SK-N-SH treated with all-trans-retinoic acid at 6 μM for 48 hours (cell line): ENCODE measurements at regions not wholly inside any gene's neighbourhood (a gene's known extent, or its start where the extent isn't known, plus 50 kb on each side); places are given as distances from the start of the nearest gene placed in this dataset.
A peak's percentile ranks its signal among the peaks of the same experiment; 100 is the strongest.

Experiments used
- ATAC-seq: fragments of 200-7000 bp; cut with Tn5 transposase; 3 replicates; pipeline ENCODE4 v1.9.1; 2020; ENCODE audit warnings: mild to moderate bottlenecking, moderate library complexity
- ARNTL ChIP-seq: fragments of 450-650 bp; formaldehyde crosslinking; IDR thresholded peaks from 2 replicates; pipeline ENCODE4 v1.5.0; 2020; ENCODE audit warnings: low read depth, mild to moderate bottlenecking, moderate library complexity, borderline replicate concordance
- BACH2 ChIP-seq: fragments of 250-450 bp; sonication (Bioruptor Pico); IDR thresholded peaks from 2 replicates; pipeline ENCODE4 v1.9.0; 2021; ENCODE audit warnings: mild to moderate bottlenecking, borderline replicate concordance
- CREB5 ChIP-seq: fragments of 250-450 bp; sonication (Bioruptor Pico); IDR thresholded peaks from 2 replicates; pipeline ENCODE4 v1.5.1; 2020; ENCODE audit warnings: low read depth, mild to moderate bottlenecking, moderate library complexity
- CSDC2 ChIP-seq: fragments of 250-450 bp; sonication (Bioruptor Pico); IDR thresholded peaks from 2 replicates; pipeline ENCODE4 v1.5.0; 2020; ENCODE audit warnings: mild to moderate bottlenecking, moderate library complexity
- CSRNP3 ChIP-seq: fragments of 250-450 bp; sonication (Bioruptor Pico); IDR thresholded peaks from 2 replicates; pipeline ENCODE4 v1.5.1; 2021; ENCODE audit warnings: mild to moderate bottlenecking, moderate library complexity
- GLIS3 ChIP-seq: fragments of 250-450 bp; sonication (Bioruptor Pico); IDR thresholded peaks from 2 replicates; pipeline ENCODE4 v1.5.0; 2020; ENCODE audit warnings: mild to moderate bottlenecking, moderate library complexity
- ISL1 ChIP-seq: fragments of 250-450 bp; sonication (Bioruptor Pico); IDR thresholded peaks from 2 replicates; pipeline ENCODE4 v2.1.2; 2022; ENCODE audit warnings: mild to moderate bottlenecking, moderate library complexity
- OSR1 ChIP-seq: fragments of 250-450 bp; sonication (Bioruptor Pico); IDR thresholded peaks from 2 replicates; pipeline ENCODE4 v1.8.0; 2022; ENCODE audit warnings: moderate library complexity, mild to moderate bottlenecking, inconsistent platforms
- PATZ1 ChIP-seq: fragments of 250-450 bp; sonication (Bioruptor Pico); IDR thresholded peaks from 2 replicates; pipeline ENCODE4 v1.8.0; 2020; ENCODE audit warnings: mild to moderate bottlenecking, moderate library complexity, borderline replicate concordance
- POU6F1 ChIP-seq: fragments of 250-450 bp; sonication (Bioruptor Pico); IDR thresholded peaks from 2 replicates; pipeline ENCODE4 v1.8.0; 2021; ENCODE audit warnings: low read depth, mild to moderate bottlenecking, moderate library complexity, borderline replicate concordance
- PPARA ChIP-seq: fragments of 250-450 bp; sonication (Bioruptor Pico); IDR thresholded peaks from 2 replicates; pipeline ENCODE4 v1.5.0; 2020; ENCODE audit warnings: mild to moderate bottlenecking, borderline replicate concordance
- RARB ChIP-seq: fragments of 250-450 bp; sonication (Bioruptor Pico); IDR thresholded peaks from 2 replicates; pipeline ENCODE4 v1.8.0; 2021; ENCODE audit warnings: mild to moderate bottlenecking, moderate library complexity
- SNAI2 ChIP-seq: fragments of 250-450 bp; sonication (Bioruptor Pico); IDR thresholded peaks from 2 replicates; pipeline ENCODE4 v1.5.0; 2020; ENCODE audit warnings: mild to moderate bottlenecking, moderate library complexity
- TCF4 ChIP-seq: fragments of 250-450 bp; sonication (Bioruptor Pico); IDR thresholded peaks from 2 replicates; pipeline ENCODE4 v1.8.0; 2021; ENCODE audit warnings: mild to moderate bottlenecking, moderate library complexity, borderline replicate concordance
- TOX ChIP-seq: fragments of 250-450 bp; sonication (Bioruptor Pico); IDR thresholded peaks from 2 replicates; pipeline ENCODE4 v1.8.0; 2021; ENCODE audit warnings: mild to moderate bottlenecking, moderate library complexity, borderline replicate concordance
- ZC3H10 ChIP-seq: fragments of 250-450 bp; sonication (Bioruptor Pico); IDR thresholded peaks from 2 replicates; pipeline ENCODE4 v1.5.1; 2021; ENCODE audit warnings: mild to moderate bottlenecking, moderate library complexity
- ZFP30 ChIP-seq: fragments of 450-650 bp; formaldehyde crosslinking; IDR thresholded peaks from 2 replicates; pipeline ENCODE4 v1.5.0; 2022; ENCODE audit warnings: mild to moderate bottlenecking, moderate library complexity
- ZNF70 ChIP-seq: fragments of 450-650 bp; formaldehyde crosslinking; IDR thresholded peaks from 2 replicates; pipeline ENCODE4 v1.5.0; 2020; ENCODE audit warnings: mild to moderate bottlenecking, moderate library complexity
- ZNF8 ChIP-seq: fragments of 450-650 bp; formaldehyde crosslinking; IDR thresholded peaks from 2 replicates; pipeline ENCODE4 v1.5.0; 2020; ENCODE audit warnings: mild to moderate bottlenecking, moderate library complexity

GRCh38 chr5:60183881-60184280 is 290.4 kb upstream of the PDE4D start:
- no peak for TF ChIP-seq CSRNP3
- no peak for TF ChIP-seq CSDC2 (CRISPR knock-in tag)
- TF ChIP-seq ZC3H10 (CRISPR knock-in tag), result no peak
- TF ChIP-seq TOX (CRISPR knock-in tag), result no peak
- TF ChIP-seq ZFP30, result no peak
- TF ChIP-seq OSR1, result no peak
- no peak for TF ChIP-seq BACH2 (CRISPR knock-in tag)
- no peak for TF ChIP-seq ARNTL (CRISPR knock-in tag)
- TF ChIP-seq PATZ1 (CRISPR knock-in tag), result no peak
- no peak for TF ChIP-seq TCF4
- no peak for ATAC-seq

GRCh38 chr5:60178101-60178500 is 284.6 kb upstream of the PDE4D start:
- TF ChIP-seq ISL1 (peak; percentile 54), SNAI2 (CRISPR knock-in tag) (no peak)
- ATAC-seq, result peak; percentile 89

GRCh38 chr5:60177596-60177995 is 284.1 kb upstream of the PDE4D start:
- peak; percentile 88 for ATAC-seq
- no peak for TF ChIP-seq BACH2 (CRISPR knock-in tag)
- no peak for TF ChIP-seq ZFP30
- no peak for TF ChIP-seq PPARA (CRISPR knock-in tag)
- TF ChIP-seq PATZ1 (CRISPR knock-in tag), result no peak
- no peak for TF ChIP-seq RARB (CRISPR knock-in tag)
- TF ChIP-seq CSRNP3, result no peak
- no peak for TF ChIP-seq POU6F1 (CRISPR knock-in tag)
- TF ChIP-seq ZNF8 (CRISPR knock-in tag), result no peak
- TF ChIP-seq ISL1, result no peak
- TF ChIP-seq GLIS3 (CRISPR knock-in tag), result no peak
- TF ChIP-seq ZC3H10 (CRISPR knock-in tag), result no peak
- no peak for TF ChIP-seq CREB5 (CRISPR knock-in tag)
- TF ChIP-seq, all 23 proteins: peak for 0

- ATAC-seq, result no peak
- TF ChIP-seq CSRNP3, result no peak
- no peak for TF ChIP-seq ZNF70 (CRISPR knock-in tag)
- TF ChIP-seq CREB5 (CRISPR knock-in tag), result no peak
- no peak for TF ChIP-seq PATZ1 (CRISPR knock-in tag)
Observed at GRCh38 chr5:60173667-60174066, 280.1 kb upstream of the PDE4D start.
